Daoy (cell line): ENCODE measurements at regions not wholly inside any gene's neighbourhood (a gene's known extent, or its start where the extent isn't known, plus 50 kb on each side); places are given as distances from the start of the nearest gene placed in this dataset.

Experiments
- DNase-seq: peaks from one replicate; pipeline ENCODE4 v3.0.0-alpha.2; 2015; ENCODE audit warnings: low read depth

DNA sequence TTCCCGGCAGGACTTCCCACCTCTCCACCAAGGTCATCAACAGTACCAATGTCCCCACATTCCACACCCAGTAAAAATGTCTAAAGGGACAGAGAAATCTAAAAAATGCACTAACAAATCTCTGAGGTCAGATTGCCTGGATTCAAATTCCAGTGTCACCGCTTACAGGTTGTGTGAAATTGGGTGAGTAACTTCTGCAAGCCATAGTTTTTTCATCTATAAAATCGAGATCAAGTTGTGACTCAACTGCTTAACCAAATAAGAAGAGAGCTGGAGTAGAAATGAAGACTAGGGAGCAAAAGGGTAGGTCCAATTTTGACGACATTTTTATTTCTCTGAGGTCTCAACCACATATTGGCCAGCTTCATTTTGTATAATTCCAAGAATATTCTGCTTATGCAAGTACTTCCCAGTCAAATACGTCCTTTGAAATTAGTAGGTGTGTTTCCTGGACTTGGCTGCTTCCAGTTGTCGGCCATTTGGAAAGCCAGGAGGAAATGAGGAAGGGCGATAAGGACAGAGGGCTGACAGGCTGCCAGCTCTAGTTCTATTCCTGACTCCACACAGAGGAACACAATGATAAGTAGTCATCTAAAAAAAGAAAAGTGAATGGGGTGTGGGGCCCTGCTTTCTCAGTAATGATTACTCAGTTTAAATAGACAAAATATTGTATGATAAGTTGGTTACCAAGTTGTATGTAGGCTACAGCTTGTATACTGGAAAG is 57.7 kb upstream of the ZC3H11B start:
- DNase-seq: no peak

DNA sequence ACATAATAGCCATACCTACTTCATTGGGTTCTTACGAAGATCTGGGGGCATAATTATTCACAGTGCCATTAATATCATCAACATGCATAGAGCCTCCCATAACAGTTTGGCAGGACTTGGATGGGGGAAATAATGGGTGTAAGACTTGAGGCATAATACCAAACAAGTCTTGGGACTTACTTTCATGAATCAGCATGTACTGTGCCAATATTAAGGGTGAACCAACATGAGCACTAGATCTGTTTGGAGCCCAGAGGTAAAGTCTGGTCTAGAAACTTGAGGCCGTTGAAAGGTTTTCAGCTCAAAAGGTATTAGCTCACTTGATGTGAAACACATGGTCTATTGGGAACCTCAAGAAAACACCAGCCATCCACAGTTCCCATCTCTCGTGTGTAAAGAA is 56.7 kb upstream of the ZC3H11B start:
- DNase-seq: no peak

DNA sequence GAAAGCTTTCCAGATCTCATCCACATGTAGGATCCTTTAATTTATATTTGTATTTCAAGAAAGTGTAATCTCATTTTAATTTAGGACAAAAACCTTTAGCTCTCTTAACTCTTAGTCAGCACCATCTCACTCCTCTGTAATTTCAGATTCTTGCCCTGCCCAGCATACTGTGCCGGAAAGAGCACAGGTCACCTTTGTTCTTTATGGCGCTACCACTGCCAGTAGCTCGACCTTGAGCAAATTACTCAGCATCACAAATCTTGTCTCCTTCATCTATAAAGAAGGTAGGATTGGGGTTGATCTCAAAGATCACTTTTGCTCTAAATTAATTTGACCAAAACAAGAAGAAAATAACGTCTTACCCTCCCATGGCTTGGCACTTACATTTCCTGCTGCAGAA is 56.1 kb upstream of the ZC3H11B start:
- no peak for DNase-seq

DNA sequence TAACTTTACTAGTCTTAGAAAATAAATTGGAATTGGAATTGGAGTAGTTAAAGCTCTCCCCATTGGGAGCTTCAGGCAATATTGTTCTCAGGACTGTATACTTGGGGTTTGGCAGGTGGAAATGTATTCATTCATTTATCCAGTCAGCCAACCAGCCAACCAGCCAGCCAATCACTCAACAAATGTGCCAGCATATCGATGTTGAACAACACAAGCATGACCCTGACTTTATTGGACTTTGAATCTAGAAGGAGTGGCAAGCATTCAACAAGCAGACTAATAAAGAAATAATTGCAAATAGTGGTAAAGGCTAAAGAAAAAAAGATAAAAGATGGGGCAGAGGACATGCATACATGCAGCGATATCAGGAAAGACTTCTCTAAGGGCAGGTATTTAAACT is 55.5 kb upstream of the ZC3H11B start:
- DNase-seq: no peak

DNA sequence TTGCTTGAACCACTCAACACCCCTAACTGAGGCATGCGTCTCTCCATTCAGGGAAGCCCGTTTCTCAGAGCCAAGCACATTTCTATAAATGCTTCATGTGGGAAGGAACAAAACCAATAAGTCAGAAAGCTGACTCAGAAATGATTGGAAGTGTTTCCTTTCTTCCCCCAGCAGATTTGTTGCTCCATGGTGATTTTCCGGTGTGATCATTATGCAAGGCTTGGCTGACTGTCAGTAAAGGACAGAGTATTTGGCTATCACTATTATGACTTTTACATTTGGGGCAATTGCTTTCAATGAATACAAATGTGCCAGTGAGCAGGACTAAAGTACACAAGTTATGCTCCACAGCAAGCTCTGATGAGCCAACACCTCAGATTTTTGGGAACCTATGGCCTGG is 53.3 kb upstream of the ZC3H11B start:
- no peak for DNase-seq

DNA sequence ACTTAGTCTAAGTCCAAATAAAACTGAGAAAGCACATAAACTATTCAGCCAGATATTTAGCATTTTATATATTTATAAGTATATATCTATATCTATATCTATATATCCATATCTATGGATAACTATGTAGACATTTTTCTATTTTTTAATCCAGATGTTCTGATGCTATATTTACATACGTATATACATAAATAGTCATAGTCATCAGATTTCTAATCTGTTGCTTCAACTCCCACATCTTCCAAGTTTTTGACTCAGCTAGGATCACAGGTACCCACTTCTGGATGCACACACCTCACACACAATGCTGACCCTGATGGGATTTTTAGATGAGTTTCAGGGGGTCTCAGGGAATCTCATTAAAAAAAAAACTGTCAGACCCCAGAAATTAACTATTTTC is 52.2 kb upstream of the ZC3H11B start:
- no peak for DNase-seq

DNA sequence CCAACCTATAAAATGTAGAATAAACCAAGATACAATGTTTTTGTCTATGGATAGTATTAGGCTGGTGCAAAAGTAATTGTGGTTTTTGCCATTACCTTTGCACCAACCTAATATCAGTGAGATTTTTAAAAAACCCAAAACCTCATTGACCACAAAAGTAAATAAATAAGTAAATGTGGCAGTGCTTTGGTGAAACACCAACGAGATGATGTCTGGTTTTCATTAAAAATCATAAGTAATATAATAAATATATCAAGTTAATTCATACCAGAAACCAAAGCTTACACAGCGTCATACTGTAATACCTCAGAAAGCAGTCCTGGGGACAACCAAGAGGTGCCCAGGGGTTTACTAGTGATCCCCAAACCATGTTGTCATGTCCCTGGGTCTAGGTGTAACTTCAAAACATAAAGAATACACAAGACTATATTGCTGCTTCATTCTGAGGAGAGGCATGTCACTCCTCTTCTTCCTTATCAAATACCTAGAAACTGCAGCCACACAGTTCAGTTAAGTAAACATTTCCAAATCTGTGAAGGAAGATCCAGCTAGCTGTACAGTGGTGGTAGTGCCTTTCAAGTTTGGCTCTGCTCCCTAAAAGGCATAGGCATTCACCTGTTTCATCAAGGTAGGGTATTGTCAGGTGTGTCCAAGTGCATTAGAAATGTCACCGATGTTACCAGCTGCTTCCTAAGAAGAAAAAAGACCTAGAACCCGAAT is 51.6 kb upstream of the ZC3H11B start:
- DNase-seq: no peak
